ENCODE measurements at regions not wholly inside any gene's neighbourhood (a gene's known extent, or its start where the extent isn't known, plus 50 kb on each side); places are given as distances from the start of the nearest gene placed in this dataset.

DNA sequence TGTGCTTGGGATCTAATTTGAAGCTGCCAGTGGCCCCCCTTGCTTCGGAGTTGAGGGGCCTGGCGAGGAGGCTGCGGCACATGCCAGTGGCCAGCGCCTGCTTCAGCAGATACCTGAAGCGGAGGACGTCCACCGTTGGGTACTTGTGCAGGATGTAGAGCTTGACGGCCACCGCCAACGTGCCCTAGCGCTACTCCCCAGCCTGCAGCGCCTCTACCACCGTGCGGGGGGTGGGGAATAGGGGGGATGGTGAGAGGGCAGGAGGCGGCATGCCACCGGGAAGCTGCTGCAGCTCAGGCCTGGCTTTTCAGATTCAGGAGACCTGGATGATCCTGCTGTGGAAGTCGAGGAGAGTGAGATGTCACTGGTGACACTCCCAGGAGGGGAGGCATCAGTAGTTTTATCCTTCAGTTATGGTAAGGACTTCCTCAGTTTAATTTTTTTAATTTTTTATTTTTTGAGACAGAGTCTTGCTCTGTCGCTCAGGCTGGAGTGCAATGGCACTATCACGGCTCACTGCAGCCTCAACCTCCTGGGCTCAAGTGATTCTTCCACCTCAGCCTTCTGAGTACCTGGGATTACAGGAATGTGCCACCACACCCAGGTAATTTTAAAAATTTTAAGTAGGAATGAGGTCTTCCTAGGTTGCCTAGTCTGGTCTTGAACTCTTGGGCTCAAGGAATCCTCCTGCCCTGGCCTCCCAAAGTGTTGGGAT is 150.6 kb upstream of the FRMD4B start:
- TF ChIP-seq CTCF (IDR thresholded peaks at IDR 0.05) (no peak), POLR2A (IDR thresholded peaks at IDR 0.05) (no peak)

Data from transverse colon (tissue), 3 donors.